ENCODE measurements at regions not wholly inside any gene's neighbourhood (a gene's known extent, or its start where the extent isn't known, plus 50 kb on each side); places are given as distances from the start of the nearest gene placed in this dataset.

DNA sequence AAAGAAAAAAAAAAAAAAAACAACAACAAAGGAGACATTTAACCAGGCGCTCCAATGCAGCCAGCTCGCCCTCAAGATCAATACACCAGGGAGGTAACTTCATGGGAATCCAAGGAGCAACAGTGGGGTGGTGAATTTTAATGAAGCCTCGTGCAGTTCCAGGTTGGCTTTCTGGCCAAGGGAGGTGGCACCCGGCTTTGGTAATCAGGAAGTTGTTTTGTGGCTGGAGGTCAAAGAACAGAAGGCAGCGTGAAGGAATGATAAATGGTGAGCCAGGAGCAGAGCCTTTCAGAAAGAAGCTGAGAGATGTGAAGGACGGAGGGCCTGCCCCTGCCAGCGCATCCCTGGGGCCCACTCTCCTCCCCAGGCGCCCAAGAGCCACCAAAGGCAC is 188.2 kb upstream of the TSC22D1 start:
- TF ChIP-seq, protein P1, sequence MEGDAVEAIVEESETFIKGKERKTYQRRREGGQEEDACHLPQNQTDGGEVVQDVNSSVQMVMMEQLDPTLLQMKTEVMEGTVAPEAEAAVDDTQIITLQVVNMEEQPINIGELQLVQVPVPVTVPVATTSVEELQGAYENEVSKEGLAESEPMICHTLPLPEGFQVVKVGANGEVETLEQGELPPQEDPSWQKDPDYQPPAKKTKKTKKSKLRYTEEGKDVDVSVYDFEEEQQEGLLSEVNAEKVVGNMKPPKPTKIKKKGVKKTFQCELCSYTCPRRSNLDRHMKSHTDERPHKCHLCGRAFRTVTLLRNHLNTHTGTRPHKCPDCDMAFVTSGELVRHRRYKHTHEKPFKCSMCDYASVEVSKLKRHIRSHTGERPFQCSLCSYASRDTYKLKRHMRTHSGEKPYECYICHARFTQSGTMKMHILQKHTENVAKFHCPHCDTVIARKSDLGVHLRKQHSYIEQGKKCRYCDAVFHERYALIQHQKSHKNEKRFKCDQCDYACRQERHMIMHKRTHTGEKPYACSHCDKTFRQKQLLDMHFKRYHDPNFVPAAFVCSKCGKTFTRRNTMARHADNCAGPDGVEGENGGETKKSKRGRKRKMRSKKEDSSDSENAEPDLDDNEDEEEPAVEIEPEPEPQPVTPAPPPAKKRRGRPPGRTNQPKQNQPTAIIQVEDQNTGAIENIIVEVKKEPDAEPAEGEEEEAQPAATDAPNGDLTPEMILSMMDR (IDR thresholded peaks at IDR 0.05; ENCODE audit: borderline replicate concordance, extremely low read depth, low read length, poor library complexity, severe bottlenecking), result no peak
- no peak for TF ChIP-seq EZH2 (IDR thresholded peaks at IDR 0.05; ENCODE audit: borderline replicate concordance, low read depth, low read length, severe bottlenecking)
